ENCODE measurements at regions not wholly inside any gene's neighbourhood (a gene's known extent, or its start where the extent isn't known, plus 50 kb on each side); places are given as distances from the start of the nearest gene placed in this dataset.

GRCh38 chr3:193938613-193939012, 197.3 kb upstream of the HES1 start:
- WGBS, 2 experiments (ENCODE audit: extremely low coverage in 1 of 2, insufficient coverage in 1 of 2, insufficient read length in 1 of 2, insufficient replicate concordance in 2 of 2, low coverage in 1 of 2, low lambda C conversion rate in 2 of 2, missing lambda C conversion rate in 1 of 2): 51% methylated on average over 6 of the region's 6 CpGs; no CpG with 5 or more reads in 1 of the 2 experiments
- Histone ChIP-seq H3K4me1 (replicated peaks in 1 of 4; ENCODE audit: control insufficient read depth in 3 of 4, insufficient read depth in 4 of 4, low read length in 3 of 4) (peaks cover 7 to 25% (median 13%) of the 10 kb centered on the region in 4 experiments), H3K14ac (ENCODE audit: insufficient read length) (no peak overlapping the region), H2BK20ac (ENCODE audit: low read length) (0 out of 2 replicates have a peak overlapping the region, but pooled peaks have one; percentile 34), H3K9me3 (ENCODE audit: insufficient read depth in 2 of 2, low read depth in 1 of 2, low read length in 1 of 2) (0 out of 4 replicates have a peak, but pooled peaks cover 0 to 4% of the 10 kb centered on the region in 2 experiments), H2AFZ (ENCODE audit: low read length) (peak overlapping the region; percentile 43; the same call in 1 of the 2 replicates), H4K20me1 (replicated peaks in 1 of 2; ENCODE audit: control insufficient read depth in 1 of 2, insufficient read depth in 2 of 2, low read length in 2 of 2) (no peaks in the 10 kb centered on the region), H3K27ac (ENCODE audit: low read depth, low read length) (no peak overlapping the region), H4K91ac (replicated peaks; ENCODE audit: insufficient read length, low read length) (no peak overlapping the region), H2BK120ac (replicated peaks; ENCODE audit: low read depth, low read length) (peak overlapping the region; percentile 30), H3K4me3 (ENCODE audit: extremely low read depth in 1 of 4, insufficient read depth in 2 of 4, low read depth in 3 of 4, low read length in 4 of 4) (no peak overlapping the region), H2BK5ac (ENCODE audit: low read depth, low read length) (no peak overlapping the region), H3K27me3 (replicated peaks in 1 of 4; ENCODE audit: control insufficient read depth in 3 of 4, extremely low read depth in 1 of 4, insufficient read depth in 3 of 4, low read length in 3 of 4) (no peaks in the 10 kb centered on the region), H3K56ac (replicated peaks; ENCODE audit: insufficient read length, low read depth, low read length) (no peak overlapping the region), H3K4ac (replicated peaks; ENCODE audit: insufficient read length, low read depth, low read length) (no peak overlapping the region), H3K4me2 (ENCODE audit: insufficient read depth in 1 of 2, low read depth in 2 of 2, low read length in 2 of 2) (no peak overlapping the region), H3K79me2 (ENCODE audit: control insufficient read depth in 1 of 2, insufficient read depth in 2 of 2, low read length in 2 of 2) (no peaks in the 10 kb centered on the region), H3K79me1 (ENCODE audit: low read depth, low read length) (no peaks in the 10 kb centered on the region), H3K23ac (ENCODE audit: insufficient read length) (no peak overlapping the region), H4K5ac (ENCODE audit: insufficient read length, low read depth, low read length) (no peak overlapping the region), H2BK12ac (ENCODE audit: low read depth, low read length) (no peak overlapping the region; the same call in 1 of the 2 replicates), H2AK5ac (ENCODE audit: low read depth, low read length) (no peak overlapping the region), H3K9ac (replicated peaks in 1 of 4; ENCODE audit: extremely low read depth in 1 of 4, low read depth in 3 of 4, low read length in 3 of 4) (no peak overlapping the region), H2BK15ac (ENCODE audit: low read length) (no peak overlapping the region), H4K8ac (ENCODE audit: extremely low read depth, insufficient read depth, low read length) (no peak overlapping the region), H3K36me3 (ENCODE audit: control insufficient read depth in 2 of 4, insufficient read depth in 4 of 4, low read length in 3 of 4) (no peaks in the 10 kb centered on the region), H3K23me2 (ENCODE audit: low read depth, low read length) (no peaks in the 10 kb centered on the region), H3K18ac (ENCODE audit: extremely low read depth, low read length) (no peak overlapping the region)
- DNase-seq (ENCODE audit: low read depth in 1 of 2, low spot score in 2 of 2) (no peak), FAIRE-seq (no peak)
- POLR2A ChIA-PET (ENCODE audit: partially characterized antibody): interaction anchor here (1.3 kb wide), 1 partner anchor 27 kb away, joined by 3 read pairs; no protein-coding TSS in a partner anchor
- CTCF ChIA-PET (ENCODE audit: partially characterized antibody): interaction anchor here (0.5 to 1.7 kb wide), 9 partner anchors 10 to 199 kb away, joined by 3 to 7 read pairs (median 3); no protein-coding TSS in a partner anchor
- TF ChIP-seq BACH1 (IDR thresholded peaks at IDR 0.05; ENCODE audit: low read length): no peak
- TF ChIP-seq ASH2L (IDR thresholded peaks at IDR 0.05; ENCODE audit: low read length): no peak
- no peak for TF ChIP-seq SIRT6 (IDR thresholded peaks at IDR 0.05; ENCODE audit: low read length)

Data from H1 (cell line).